Activated naive CD4-positive, alpha-beta T cell treated with anti-CD3 and anti-CD28 coated beads for 36 hours (primary cell): ENCODE measurements at regions not wholly inside any gene's neighbourhood (a gene's known extent, or its start where the extent isn't known, plus 50 kb on each side); places are given as distances from the start of the nearest gene placed in this dataset.

Source experiments
- CTCF ChIA-PET: fragments of 350-600 bp; sonication (Branson Sonifier 250); formaldehyde crosslinking; loops from one replicate; lab custom pipeline; 2021; ENCODE audit warnings: antibody characterized with exemption; lab: Charles Lee
- DNase-seq: peaks from one replicate; pipeline ENCODE4 v3.0.0-alpha.2; 2020
- H3K27ac Mint-ChIP-seq: one replicate; pipeline ENCODE4 v1.8.0; 2021; ENCODE audit warnings: mild to moderate bottlenecking, mixed read lengths
- H3K27me3 Mint-ChIP-seq: one replicate; pipeline ENCODE4 v1.8.0; 2021; ENCODE audit warnings: low read depth, mixed read lengths
- H3K36me3 Mint-ChIP-seq: one replicate; pipeline ENCODE4 v1.8.0; 2021; ENCODE audit warnings: low read depth, mixed read lengths
- H3K4me1 Mint-ChIP-seq: one replicate; pipeline ENCODE4 v1.8.0; 2021; ENCODE audit warnings: low read depth, mixed read lengths
- H3K4me3 Mint-ChIP-seq: one replicate; pipeline ENCODE4 v1.8.0; 2021; ENCODE audit warnings: mild to moderate bottlenecking, moderate library complexity, mixed read lengths
- H3K9me3 Mint-ChIP-seq: one replicate; pipeline ENCODE4 v1.8.0; 2021; ENCODE audit warnings: mixed read lengths
- intact Hi-C: fragments of 100-400 bp; cut with micrococcal nuclease; formaldehyde crosslinking; loops from one replicate; pipeline ENCODE4 v1.15.1; 2023

GRCh38 chr1:184141361-184141880 lies 89.9 kb downstream of the TSEN15 start:
- CTCF ChIA-PET, result no interaction called here
- Mint-ChIP-seq H3K27me3 (peaks cover 16% of the 10 kb centered on the region), H3K36me3 (peaks cover 3% of the 10 kb centered on the region), H3K9me3 (peaks cover 4% of the 10 kb centered on the region), H3K4me3 (no peak overlapping the region), H3K27ac (no peak overlapping the region), H3K4me1 (no peaks in the 10 kb centered on the region)
- intact Hi-C loops, result loop anchor here (5.0 kb wide), 1 partner anchor 36 kb away; no protein-coding TSS in a partner anchor
- DNase-seq, result no peak

DNA sequence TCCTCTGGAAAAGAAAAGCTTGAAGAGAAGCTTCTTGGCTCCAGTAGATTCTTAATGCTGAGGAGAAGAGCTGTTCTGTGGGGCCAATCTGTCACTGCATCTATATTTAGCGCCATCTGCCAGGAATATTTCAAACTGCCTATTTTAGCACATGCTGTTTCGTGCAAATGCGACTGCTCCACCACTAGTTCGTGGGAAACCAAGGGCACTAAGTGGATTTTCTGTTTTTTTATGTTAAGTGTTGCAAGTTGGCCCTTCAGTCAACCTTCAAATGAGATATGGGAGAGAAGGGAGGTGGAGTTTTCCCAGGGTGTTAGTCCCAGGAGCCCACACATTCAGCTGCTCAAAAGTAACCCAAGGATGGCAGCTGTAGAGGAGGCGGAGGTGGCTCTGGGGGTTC lies 91.9 kb downstream of the TSEN15 start:
- CTCF ChIA-PET, result no interaction called here
- H3K36me3 Mint-ChIP-seq, result no peaks in the 10 kb centered on the region
- peaks cover 22% of the 10 kb centered on the region for H3K27me3 Mint-ChIP-seq
- H3K9me3 Mint-ChIP-seq, result no peaks in the 10 kb centered on the region
- DNase-seq, result no peak
- intact Hi-C loops, result loop anchor here (5.0 kb wide), 1 partner anchor 34 kb away; no protein-coding TSS in a partner anchor
- no peak overlapping the region for H3K4me3 Mint-ChIP-seq
- H3K27ac Mint-ChIP-seq, result no peak overlapping the region
- no peaks in the 10 kb centered on the region for H3K4me1 Mint-ChIP-seq

DNA sequence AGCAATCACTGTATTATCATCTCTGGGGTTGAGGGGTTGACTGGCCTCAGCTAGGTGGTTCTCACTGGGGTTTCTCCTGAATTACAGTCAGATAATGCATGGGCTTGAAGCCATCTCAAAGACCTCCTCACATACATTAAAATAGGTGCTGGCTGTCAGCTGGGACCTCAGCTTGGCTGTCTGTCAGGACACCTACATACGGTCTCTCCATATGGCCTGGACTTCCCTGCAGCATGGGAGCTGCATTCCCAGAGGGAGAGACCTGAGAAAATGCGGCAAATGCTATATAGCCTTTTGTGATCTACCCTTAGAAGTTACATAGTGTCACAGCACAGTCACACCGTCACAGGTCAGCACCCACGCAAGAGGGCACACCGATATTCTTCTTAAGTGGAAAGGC lies 93.6 kb downstream of the TSEN15 start:
- CTCF ChIA-PET, result no interaction called here
- Mint-ChIP-seq H3K27ac (no peak overlapping the region), H3K4me1 (no peaks in the 10 kb centered on the region), H3K36me3 (no peaks in the 10 kb centered on the region), H3K27me3 (peaks cover 25% of the 10 kb centered on the region), H3K9me3 (no peaks in the 10 kb centered on the region), H3K4me3 (no peak overlapping the region)
- intact Hi-C loops, result no loop called here
- no peak for DNase-seq

- intact Hi-C loops, result no loop called here
- CTCF ChIA-PET, result no interaction called here
- Mint-ChIP-seq H3K9me3 (no peaks in the 10 kb centered on the region), H3K4me1 (no peaks in the 10 kb centered on the region), H3K4me3 (no peak overlapping the region), H3K27me3 (peaks cover 25% of the 10 kb centered on the region), H3K27ac (no peak overlapping the region), H3K36me3 (no peaks in the 10 kb centered on the region)
- no peak for DNase-seq
Measured at GRCh38 chr1:184146202-184146601, 94.7 kb downstream of the TSEN15 start.

DNA sequence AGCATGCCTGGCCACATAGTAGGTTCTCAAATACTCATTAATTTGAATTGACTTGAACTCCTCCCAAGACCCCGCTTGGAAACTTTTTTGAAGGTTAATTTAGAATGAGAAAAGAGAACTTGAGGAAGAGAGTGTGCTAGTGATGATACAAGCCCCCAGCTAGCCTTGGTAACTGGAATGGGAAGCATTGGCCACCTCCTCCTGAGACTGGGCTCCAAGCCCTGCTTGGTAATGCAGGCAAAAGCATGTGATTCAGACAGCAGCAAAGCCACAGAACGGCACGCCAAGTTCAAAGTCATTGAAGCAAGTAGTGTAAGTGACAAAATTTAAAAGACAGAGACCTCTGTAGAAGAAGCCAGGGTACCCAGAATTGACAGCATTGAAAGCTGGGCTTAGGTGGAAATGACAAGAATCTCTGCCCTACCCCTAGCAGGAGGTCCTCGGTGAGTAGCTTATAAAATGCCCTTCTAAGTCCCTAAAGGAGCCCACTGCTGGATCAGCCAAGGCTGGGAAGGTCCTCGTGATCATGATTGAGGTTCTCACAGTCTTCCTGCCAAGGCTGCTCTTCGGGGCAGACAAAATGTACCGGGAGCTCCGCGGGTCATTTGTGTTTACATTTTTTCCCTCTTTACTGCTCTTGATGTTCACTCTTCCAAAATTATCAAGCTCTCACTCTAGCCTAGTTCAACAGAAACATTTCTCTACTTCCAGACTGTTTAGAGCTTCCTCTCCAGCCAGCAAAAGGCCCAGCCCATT lies 99.4 kb downstream of the TSEN15 start:
- CTCF ChIA-PET, result no interaction called here
- peaks cover 36% of the 10 kb centered on the region for H3K27me3 Mint-ChIP-seq
- no peaks in the 10 kb centered on the region for H3K9me3 Mint-ChIP-seq
- H3K27ac Mint-ChIP-seq, result no peak overlapping the region
- no peak for DNase-seq
- H3K36me3 Mint-ChIP-seq, result no peaks in the 10 kb centered on the region
- H3K4me1 Mint-ChIP-seq, result peaks cover 11% of the 10 kb centered on the region
- no peak overlapping the region for H3K4me3 Mint-ChIP-seq
- intact Hi-C loops, result no loop called here

GRCh38 chr1:184152434-184152898 lies 100.9 kb downstream of the TSEN15 start:
- Mint-ChIP-seq H3K27me3 (peaks cover 33% of the 10 kb centered on the region), H3K36me3 (no peaks in the 10 kb centered on the region), H3K4me1 (peaks cover 11% of the 10 kb centered on the region), H3K9me3 (no peaks in the 10 kb centered on the region), H3K27ac (no peak overlapping the region), H3K4me3 (peak overlapping the region; percentile 49)
- CTCF ChIA-PET, result interaction anchor here (1.0 kb wide), 1 partner anchor 33 kb away, joined by 6 read pairs; no protein-coding TSS in a partner anchor
- intact Hi-C loops, result no loop called here
- no peak for DNase-seq

DNA sequence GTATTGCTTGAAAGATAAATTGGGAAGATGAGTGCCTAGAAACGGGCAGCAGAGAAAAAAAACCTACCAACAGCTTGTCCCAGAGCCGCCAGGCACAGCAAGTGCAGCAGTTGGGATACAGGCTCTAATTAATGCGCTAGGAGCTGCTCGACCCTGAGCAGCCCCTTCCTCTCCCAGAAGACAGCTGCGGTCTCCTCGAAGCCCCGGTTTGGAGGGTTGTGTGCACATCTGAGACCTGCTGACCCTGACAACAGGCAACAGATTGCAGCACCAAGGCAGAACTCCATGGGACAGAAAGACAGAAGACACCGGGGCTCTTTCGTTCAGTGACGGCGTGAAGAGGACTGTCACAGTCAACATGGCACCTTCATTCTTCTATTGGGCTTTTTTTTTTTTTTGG lies 101.4 kb downstream of the TSEN15 start:
- peaks cover 33% of the 10 kb centered on the region for H3K27me3 Mint-ChIP-seq
- intact Hi-C loops, result no loop called here
- CTCF ChIA-PET, result interaction anchor here (1.0 kb wide), 1 partner anchor 34 kb away, joined by 6 read pairs; no protein-coding TSS in a partner anchor
- H3K4me1 Mint-ChIP-seq, result peaks cover 11% of the 10 kb centered on the region
- DNase-seq, result no peak
- no peaks in the 10 kb centered on the region for H3K9me3 Mint-ChIP-seq
- H3K36me3 Mint-ChIP-seq, result no peaks in the 10 kb centered on the region
- no peak overlapping the region for H3K27ac Mint-ChIP-seq
- H3K4me3 Mint-ChIP-seq, result peak overlapping the region; percentile 49

DNA sequence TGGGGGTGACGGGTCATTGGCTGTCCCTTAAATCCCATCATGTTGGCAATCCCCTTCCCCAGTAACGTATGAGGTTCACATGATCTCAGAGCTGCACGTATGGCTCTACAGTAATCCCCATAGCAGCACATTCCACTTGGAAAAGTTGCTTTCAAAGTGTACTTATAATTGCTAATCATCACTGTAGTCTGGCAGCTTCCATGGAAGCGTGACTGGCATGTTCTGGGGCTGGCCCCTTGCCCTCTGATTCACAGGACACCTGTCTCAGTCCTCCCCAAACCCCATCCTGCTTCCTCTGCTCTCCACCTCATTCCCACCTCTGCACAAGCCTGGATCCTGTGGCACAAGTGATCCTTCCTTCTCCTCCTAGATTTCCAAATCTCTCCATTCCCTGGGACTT lies 102.2 kb downstream of the TSEN15 start:
- H3K9me3 Mint-ChIP-seq, result no peaks in the 10 kb centered on the region
- peaks cover 11% of the 10 kb centered on the region for H3K4me1 Mint-ChIP-seq
- H3K27me3 Mint-ChIP-seq, result peaks cover 35% of the 10 kb centered on the region
- no peaks in the 10 kb centered on the region for H3K36me3 Mint-ChIP-seq
- no peak for DNase-seq
- H3K27ac Mint-ChIP-seq, result no peak overlapping the region
- H3K4me3 Mint-ChIP-seq, result no peak overlapping the region
- CTCF ChIA-PET, result no interaction called here
- intact Hi-C loops, result no loop called here

DNA sequence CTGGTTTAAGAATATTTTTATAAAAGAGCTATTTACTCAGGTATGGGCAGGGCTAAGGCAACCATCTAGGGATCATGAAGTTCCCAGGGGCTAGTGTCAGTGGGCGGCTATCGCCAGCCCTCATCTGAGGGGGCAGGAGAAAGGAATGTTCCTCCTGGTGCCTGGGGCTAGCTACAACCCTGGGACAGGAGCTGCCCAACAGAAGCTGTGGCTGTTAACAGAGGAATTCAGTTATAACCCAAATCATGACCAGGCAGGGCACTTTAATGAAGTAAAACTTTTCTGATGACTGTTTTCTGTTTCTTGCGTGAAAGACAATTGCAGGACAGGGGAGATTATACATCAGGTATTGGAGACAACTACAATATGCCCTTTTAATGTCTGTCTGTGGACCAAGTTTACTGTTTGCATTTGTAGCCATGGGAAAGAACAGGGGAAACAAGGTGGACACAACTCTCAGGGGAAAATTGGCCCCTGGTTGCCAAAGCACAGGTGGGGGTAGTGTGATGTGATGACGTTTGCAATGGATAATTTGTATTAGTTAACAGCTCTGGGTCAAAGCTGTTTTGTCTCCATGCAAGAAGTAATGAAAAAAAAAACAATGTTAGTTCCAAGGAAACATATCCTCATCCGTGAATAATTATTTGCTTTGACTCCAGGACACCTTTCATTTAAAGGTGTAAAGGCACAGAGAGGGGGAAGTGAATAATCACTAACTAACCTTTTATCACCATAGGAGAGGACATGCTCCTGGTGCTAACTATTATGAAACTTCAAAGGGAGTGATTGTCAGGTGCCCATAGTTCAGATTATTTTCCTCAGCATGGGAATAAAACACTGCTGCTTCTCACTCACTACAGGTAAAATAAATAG lies 105.2 kb downstream of the TSEN15 start:
- CTCF ChIA-PET, result no interaction called here
- no peak overlapping the region for H3K4me3 Mint-ChIP-seq
- intact Hi-C loops, result no loop called here

GRCh38 chr1:184157394-184157742 lies 105.8 kb downstream of the TSEN15 start:
- H3K4me1 Mint-ChIP-seq, result peaks cover 9% of the 10 kb centered on the region
- no peaks in the 10 kb centered on the region for H3K9me3 Mint-ChIP-seq
- H3K36me3 Mint-ChIP-seq, result no peaks in the 10 kb centered on the region
- intact Hi-C loops, result no loop called here
- H3K27ac Mint-ChIP-seq, result no peak overlapping the region
- CTCF ChIA-PET, result no interaction called here
- H3K27me3 Mint-ChIP-seq, result peaks cover 28% of the 10 kb centered on the region
- H3K4me3 Mint-ChIP-seq, result no peak overlapping the region
- DNase-seq, result no peak

More for the DNA sequence above, 105.2 kb downstream of the TSEN15 start:
- no peak for DNase-seq
- Mint-ChIP-seq H3K27ac (no peak overlapping the region), H3K27me3 (peaks cover 31% of the 10 kb centered on the region), H3K36me3 (no peaks in the 10 kb centered on the region), H3K9me3 (no peaks in the 10 kb centered on the region), H3K4me1 (peaks cover 11% of the 10 kb centered on the region)

DNA sequence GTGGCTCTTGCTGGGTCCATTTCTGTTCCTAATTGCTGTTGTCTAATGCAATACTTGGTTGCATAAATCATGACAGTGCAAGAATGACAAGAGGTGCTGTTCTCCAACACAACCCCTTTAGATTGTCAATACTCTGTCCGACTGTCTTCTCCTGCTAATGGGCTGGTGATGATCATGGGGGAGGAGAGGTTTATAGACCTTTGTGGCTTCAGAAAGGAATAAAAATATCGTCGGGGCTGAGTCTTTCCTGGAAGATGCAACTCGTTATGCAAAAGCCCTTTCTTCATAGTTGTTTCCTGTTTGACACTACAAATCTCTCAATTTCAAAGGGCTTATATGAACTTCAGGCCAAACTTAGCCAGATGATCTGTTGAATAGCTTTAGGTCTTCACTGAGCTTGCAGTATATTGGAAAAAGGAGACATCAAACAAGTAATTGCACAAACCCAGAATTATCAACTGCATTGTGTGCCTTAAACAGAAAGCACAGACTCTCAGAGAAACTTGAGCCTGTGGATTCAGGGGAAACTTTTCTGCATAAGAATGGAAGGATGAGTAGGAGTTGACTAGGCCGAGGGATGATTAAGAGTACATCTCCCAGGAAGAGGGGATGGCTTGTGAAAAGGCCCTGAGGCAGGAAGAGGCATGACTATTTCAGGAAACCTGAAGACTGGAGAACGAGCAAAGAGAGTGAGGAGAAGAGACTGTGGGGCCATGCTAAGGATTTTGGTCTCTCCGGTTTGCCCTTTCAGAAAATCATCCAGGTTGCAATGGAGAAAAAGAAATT lies 107.6 kb downstream of the TSEN15 start:
- CTCF ChIA-PET, result no interaction called here
- intact Hi-C loops, result no loop called here
- Mint-ChIP-seq H3K27ac (no peak overlapping the region), H3K27me3 (peaks cover 11% of the 10 kb centered on the region), H3K4me1 (no peaks in the 10 kb centered on the region), H3K36me3 (no peaks in the 10 kb centered on the region), H3K4me3 (no peak overlapping the region), H3K9me3 (no peaks in the 10 kb centered on the region)
- DNase-seq, result no peak

- H3K27me3 Mint-ChIP-seq, result peaks cover 7% of the 10 kb centered on the region
- CTCF ChIA-PET, result no interaction called here
- H3K4me1 Mint-ChIP-seq, result no peaks in the 10 kb centered on the region
- intact Hi-C loops, result loop anchor here (1.0 to 5.0 kb wide), 16 partner anchors 63 to 997 kb away; partner anchors contain the start of genes APOBEC4, ARPC5, C1orf21 and COLGALT2
- no peak overlapping the region for H3K4me3 Mint-ChIP-seq
- DNase-seq, result peak; percentile 70
- no peaks in the 10 kb centered on the region for H3K36me3 Mint-ChIP-seq
- no peak overlapping the region for H3K27ac Mint-ChIP-seq
- no peaks in the 10 kb centered on the region for H3K9me3 Mint-ChIP-seq
Measured at GRCh38 chr1:184160236-184160635, 108.7 kb downstream of the TSEN15 start.
